Kidney epithelial cell (primary cell): ENCODE measurements at regions not wholly inside any gene's neighbourhood (a gene's known extent, or its start where the extent isn't known, plus 50 kb on each side); places are given as distances from the start of the nearest gene placed in this dataset.

ENCODE experiments used
- DNase-seq: peaks from one replicate; pipeline ENCODE4 v3.0.0-alpha.2; 2010; ENCODE audit warnings: low read depth
- H3K27me3 ChIP-seq: 2 replicates; pipeline ENCODE4 v1.6.0; 2011; ENCODE audit warnings: low read length; ENCODE audit not compliant: control insufficient read depth, insufficient read depth
- H3K36me3 ChIP-seq: 2 replicates; pipeline ENCODE4 v1.5.1; 2011; ENCODE audit warnings: low read length; ENCODE audit not compliant: control insufficient read depth, insufficient read depth
- H3K4me3 ChIP-seq: 2 replicates; pipeline ENCODE4 v1.5.1; 2011; ENCODE audit warnings: low read depth, mild to moderate bottlenecking, control low read depth, low read length
- CTCF ChIP-seq: IDR thresholded peaks from 2 replicates; pipeline ENCODE4 v1.5.1; 2011; ENCODE audit warnings: mild to moderate bottlenecking, moderate library complexity, low read length, control low read depth, inconsistent platforms; ENCODE audit not compliant: insufficient read depth, poor library complexity, severe bottlenecking

- no peak for TF ChIP-seq CTCF
- Histone ChIP-seq H3K36me3 (no peaks in the 10 kb centered on the region), H3K27me3 (no peaks in the 10 kb centered on the region), H3K4me3 (no peak overlapping the region)
- no peak for DNase-seq
Measured at GRCh38 chr6:100322886-100323285, 141.8 kb downstream of the SIM1 start.

DNA sequence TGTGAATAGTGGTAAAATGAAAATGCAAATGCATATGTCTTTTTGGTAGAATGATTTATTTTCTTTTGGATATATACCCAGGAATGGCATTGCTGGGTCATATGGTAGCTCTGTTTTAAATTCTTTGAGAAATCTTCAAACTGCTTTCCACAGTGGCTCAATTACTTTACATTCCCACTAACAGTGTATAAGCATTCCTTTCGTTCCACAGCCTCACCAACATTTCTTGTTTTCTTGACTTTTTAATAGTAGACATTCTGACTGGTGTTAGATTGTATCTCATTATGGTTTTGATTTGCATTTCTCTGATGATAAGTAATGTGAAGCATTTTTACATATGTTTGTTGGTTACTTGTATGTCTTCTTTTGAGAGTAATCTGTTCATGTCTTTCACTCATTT is 144.0 kb downstream of the SIM1 start:
- no peak for TF ChIP-seq CTCF
- no peak for DNase-seq
- no peaks in the 10 kb centered on the region for H3K36me3 ChIP-seq
- no peak overlapping the region for H3K4me3 ChIP-seq
- H3K27me3 ChIP-seq: no peaks in the 10 kb centered on the region

- TF ChIP-seq CTCF: no peak
- no peak for DNase-seq
- Histone ChIP-seq H3K27me3 (no peaks in the 10 kb centered on the region), H3K36me3 (no peaks in the 10 kb centered on the region), H3K4me3 (no peak overlapping the region)
Measured at GRCh38 chr6:100317031-100317430, 147.7 kb downstream of the SIM1 start.

- no peak for DNase-seq
- Histone ChIP-seq H3K4me3 (no peak overlapping the region), H3K36me3 (no peaks in the 10 kb centered on the region), H3K27me3 (no peaks in the 10 kb centered on the region)
- TF ChIP-seq CTCF: no peak
Measured at GRCh38 chr6:100314186-100314585, 150.5 kb downstream of the SIM1 start.

DNA sequence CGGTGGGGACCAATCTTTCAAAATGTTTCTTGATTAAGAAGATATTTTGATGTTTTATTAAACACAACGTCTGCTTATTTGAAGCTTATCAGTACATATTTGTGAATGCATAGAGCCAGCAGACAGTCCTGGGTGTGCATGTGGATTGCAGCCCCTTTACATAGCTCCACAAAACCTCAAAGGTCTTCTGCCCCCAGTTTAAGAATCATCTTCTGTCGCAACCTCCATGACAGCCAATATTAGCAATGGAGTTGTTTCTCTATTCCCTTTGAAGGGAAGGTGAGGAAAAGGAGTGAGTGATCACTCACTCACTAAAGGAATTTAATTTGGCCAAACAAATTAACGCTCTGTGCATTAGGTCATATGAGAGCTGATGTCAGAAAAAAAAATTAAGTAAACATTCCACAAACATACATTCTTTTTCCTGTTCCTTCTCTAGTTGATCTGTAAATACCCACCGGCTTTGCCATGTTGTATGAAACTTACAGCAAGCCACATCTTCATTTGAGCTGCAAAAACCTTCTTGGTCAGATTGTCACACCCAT is 152.9 kb downstream of the SIM1 start:
- no peaks in the 10 kb centered on the region for H3K27me3 ChIP-seq
- H3K36me3 ChIP-seq: no peaks in the 10 kb centered on the region
- H3K4me3 ChIP-seq: no peak overlapping the region
- no peak for DNase-seq
- TF ChIP-seq CTCF: no peak

DNA sequence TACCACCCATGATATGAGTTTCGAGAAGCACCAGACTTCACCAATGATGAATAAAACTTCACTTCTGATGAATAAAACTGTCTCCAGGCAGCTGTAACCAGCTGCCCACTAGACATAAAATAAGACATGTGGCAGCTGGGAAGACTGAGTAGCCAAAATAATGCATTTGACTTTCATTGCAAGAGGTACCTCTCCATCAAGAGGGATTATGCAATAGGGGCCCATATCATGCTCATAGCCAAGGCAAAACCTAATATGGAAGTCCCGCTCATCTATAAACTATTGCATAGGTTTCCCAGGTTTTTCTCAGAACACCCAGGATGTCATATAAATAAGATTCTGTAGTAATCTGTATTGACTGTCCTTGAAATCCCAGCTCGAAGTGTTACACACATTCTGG is 155.5 kb downstream of the SIM1 start:
- no peak for TF ChIP-seq CTCF
- Histone ChIP-seq H3K27me3 (no peaks in the 10 kb centered on the region), H3K4me3 (no peak overlapping the region), H3K36me3 (no peaks in the 10 kb centered on the region)
- no peak for DNase-seq
